ENCODE measurements at regions not wholly inside any gene's neighbourhood (a gene's known extent, or its start where the extent isn't known, plus 50 kb on each side); places are given as distances from the start of the nearest gene placed in this dataset.

DNA sequence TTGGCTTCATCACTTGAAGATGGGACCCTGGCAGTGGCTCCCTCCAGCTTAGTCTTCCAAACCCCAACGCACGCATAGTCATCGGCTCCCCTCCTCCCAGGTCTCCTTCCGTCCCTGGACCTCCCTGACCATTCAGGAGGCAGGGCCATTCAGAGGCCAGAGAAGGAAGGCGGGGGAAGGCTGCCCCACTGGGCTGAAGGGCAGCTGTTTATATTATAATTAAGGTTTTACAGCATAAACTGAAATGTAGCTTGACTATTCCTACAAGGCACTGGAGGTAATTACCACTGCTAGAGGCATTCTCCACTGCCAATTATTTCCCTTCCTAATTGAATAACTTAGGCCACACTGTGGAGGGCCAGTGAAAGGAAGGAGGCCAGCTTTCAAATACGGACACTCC is 170.6 kb upstream of the PROX1 start:
- Histone ChIP-seq H3K27ac (replicated peaks in 1 of 4) (no peak overlapping the region), H3K36me3 (no peaks in the 10 kb centered on the region), H3K4me1 (no peaks in the 10 kb centered on the region), H3K4me3 (no peak overlapping the region), H3K27me3 (no peaks in the 10 kb centered on the region), H3K9me3 (no peaks in the 10 kb centered on the region)
- no peak for DNase-seq (ENCODE audit: extremely low spot score)
- 92% methylated on average over 6 of the region's 6 CpGs for WGBS
- no peak for TF ChIP-seq POLR2A (IDR thresholded peaks at IDR 0.05; ENCODE audit: low read depth)
- no peak for TF ChIP-seq POLR2AphosphoS5 (IDR thresholded peaks at IDR 0.05)
- TF ChIP-seq, protein P1, sequence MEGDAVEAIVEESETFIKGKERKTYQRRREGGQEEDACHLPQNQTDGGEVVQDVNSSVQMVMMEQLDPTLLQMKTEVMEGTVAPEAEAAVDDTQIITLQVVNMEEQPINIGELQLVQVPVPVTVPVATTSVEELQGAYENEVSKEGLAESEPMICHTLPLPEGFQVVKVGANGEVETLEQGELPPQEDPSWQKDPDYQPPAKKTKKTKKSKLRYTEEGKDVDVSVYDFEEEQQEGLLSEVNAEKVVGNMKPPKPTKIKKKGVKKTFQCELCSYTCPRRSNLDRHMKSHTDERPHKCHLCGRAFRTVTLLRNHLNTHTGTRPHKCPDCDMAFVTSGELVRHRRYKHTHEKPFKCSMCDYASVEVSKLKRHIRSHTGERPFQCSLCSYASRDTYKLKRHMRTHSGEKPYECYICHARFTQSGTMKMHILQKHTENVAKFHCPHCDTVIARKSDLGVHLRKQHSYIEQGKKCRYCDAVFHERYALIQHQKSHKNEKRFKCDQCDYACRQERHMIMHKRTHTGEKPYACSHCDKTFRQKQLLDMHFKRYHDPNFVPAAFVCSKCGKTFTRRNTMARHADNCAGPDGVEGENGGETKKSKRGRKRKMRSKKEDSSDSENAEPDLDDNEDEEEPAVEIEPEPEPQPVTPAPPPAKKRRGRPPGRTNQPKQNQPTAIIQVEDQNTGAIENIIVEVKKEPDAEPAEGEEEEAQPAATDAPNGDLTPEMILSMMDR (IDR thresholded peaks at IDR 0.05): no peak
- no peak for TF ChIP-seq EP300 (IDR thresholded peaks at IDR 0.05)
- intact Hi-C loops (cut with DNase I): no loop called here

DNA sequence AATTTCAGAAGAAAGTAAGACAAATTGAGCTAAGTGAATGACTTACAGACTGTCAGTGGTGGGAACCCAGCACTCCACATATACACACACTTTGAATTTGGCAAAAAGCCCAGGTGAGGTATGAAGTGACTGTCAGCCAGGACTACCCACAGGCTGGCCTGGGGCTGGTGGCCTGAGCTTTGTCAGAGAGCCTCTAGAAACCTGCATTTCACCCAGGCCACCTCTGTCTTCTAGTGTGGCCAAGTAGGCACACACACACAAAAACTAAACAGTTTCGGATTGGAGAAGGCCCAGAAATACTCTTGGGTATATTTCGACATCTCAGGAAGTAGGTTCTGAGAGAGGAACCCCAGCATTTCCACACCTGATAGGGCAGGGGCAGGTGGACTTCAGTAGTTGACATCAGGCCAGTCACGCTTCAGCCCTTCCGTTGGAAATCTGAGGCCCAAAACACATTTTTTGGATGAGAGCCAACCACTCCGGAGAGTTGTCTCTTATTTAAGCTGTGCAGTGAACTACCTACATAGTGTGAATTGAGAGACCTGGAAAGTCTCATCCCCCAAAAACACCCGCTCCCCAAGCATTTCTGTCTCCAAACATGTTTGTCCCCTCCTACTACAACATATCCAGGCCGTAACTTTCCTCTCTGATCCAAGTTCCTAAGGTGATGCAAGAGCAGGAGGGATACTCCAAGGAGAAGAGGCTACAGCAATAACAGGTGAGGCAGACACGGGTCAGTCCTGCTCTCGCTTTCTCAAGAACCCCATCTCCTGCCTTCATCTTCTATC is 167.2 kb upstream of the PROX1 start:
- intact Hi-C loops (cut with DNase I): no loop called here
- no peak for DNase-seq (ENCODE audit: extremely low spot score)
- no peak for TF ChIP-seq EP300 (IDR thresholded peaks at IDR 0.05)
- no peaks in the 10 kb centered on the region for H3K9me3 ChIP-seq
- 80% methylated on average over 8 of the region's 9 CpGs for WGBS
- H3K27ac ChIP-seq (replicated peaks in 1 of 4): no peak overlapping the region
- H3K27me3 ChIP-seq: no peaks in the 10 kb centered on the region
- no peak overlapping the region for H3K4me3 ChIP-seq
- H3K36me3 ChIP-seq: no peaks in the 10 kb centered on the region
- H3K4me1 ChIP-seq: no peaks in the 10 kb centered on the region

DNA sequence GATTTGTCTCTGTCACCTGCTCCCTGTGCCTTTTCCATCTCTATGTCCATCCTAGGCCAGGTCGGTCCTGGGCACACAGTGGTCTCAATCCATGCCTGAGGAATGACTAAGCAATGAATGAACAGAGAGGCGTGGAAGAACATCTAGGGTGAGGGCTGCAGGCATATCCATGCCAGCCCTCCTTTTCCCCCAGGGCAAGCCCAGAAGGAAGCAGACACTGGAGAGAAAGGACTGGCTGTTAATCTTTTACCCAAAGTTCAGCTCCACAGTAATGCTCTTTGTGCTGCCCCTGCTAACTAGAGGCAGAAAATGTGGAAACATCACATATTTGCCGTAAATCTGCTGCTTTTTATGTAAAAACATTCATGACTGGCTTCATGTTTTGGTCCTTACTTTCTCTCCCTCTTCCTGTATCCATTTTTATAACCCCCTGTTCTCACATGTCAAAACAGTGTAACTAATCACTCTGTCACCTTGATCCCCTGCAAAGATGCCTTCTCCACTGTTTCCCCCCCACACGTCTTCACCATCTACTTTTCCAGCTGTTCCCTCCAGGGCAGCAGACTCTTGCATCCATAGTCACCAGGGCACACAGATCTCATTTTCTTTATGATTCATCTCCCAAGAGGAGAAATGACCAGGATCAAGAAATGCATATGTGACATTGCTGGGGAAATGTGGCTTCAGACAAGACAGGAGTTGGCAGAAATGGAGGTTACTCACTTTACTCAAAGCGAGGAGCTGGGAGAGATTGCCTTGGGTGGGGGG is 166.4 kb upstream of the PROX1 start:
- H3K4me3 ChIP-seq: no peak overlapping the region
- H3K27ac ChIP-seq (replicated peaks in 1 of 4): no peak overlapping the region
- H3K36me3 ChIP-seq: no peaks in the 10 kb centered on the region
- no peaks in the 10 kb centered on the region for H3K27me3 ChIP-seq
- DNase-seq (ENCODE audit: extremely low spot score): no peak
- intact Hi-C loops (cut with DNase I): no loop called here
- no peaks in the 10 kb centered on the region for H3K4me1 ChIP-seq
- no peaks in the 10 kb centered on the region for H3K9me3 ChIP-seq
- 64% methylated on average over 5 of the region's 5 CpGs for WGBS
- TF ChIP-seq POLR2A (IDR thresholded peaks at IDR 0.05; ENCODE audit: low read depth) (no peak), EP300 (IDR thresholded peaks at IDR 0.05) (no peak)

DNA sequence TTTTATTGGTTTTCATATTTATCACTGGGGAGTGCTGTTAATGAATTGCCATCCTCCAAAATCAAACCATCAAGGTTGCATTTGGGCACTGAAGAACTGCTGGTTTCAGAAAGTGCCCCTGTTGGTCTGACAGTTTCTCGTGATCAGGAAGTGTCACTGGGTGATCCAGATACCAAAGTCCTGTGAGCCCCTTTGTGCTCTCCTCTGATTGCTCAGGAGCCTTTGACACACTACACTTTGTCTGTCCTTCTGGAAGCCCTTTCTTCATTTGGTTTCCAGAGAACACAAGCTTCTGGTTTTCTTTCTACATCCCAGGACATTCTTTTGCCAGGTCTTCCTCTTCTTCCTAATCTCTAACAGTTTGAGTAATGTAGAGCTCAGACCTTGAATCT is 165.8 kb upstream of the PROX1 start:
- 0% methylated on average over 1 of the region's 1 CpG for WGBS

DNA sequence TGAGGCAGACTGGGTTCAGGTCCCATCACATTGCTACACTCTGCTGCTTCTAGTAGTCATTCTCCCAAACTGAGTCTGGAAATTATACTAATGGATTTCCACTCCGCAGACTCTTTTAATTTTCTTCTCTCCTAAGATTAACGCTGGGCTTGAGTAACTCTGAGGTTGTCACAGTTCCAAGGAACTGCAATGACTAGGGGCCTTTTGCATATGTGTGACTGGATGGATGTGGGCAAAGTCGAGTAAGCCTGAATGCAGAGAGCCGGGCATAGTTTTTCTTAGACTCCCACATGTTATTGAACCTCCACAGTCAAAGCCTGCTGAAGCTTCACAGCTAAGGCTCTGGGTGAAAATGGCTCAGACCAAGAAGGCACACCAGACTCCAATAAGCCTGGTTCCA is 160.9 kb upstream of the PROX1 start:
- H3K4me3 ChIP-seq: no peak overlapping the region
- peaks cover 0 to 6% (median 0%) of the 10 kb centered on the region in 4 donors for H3K9me3 ChIP-seq
- H3K36me3 ChIP-seq: no peaks in the 10 kb centered on the region
- 90% methylated on average over 4 of the region's 4 CpGs for WGBS
- H3K4me1 ChIP-seq: no peaks in the 10 kb centered on the region
- DNase-seq (ENCODE audit: extremely low spot score): peak; percentile 72
- H3K27me3 ChIP-seq: no peaks in the 10 kb centered on the region
- no peak overlapping the region for H3K27ac ChIP-seq (replicated peaks in 1 of 4)
- TF ChIP-seq, protein P1 (IDR thresholded peaks at IDR 0.05): no peak
- TF ChIP-seq POLR2A (IDR thresholded peaks at IDR 0.05; ENCODE audit: low read depth) (no peak), EP300 (IDR thresholded peaks at IDR 0.05) (no peak)
- intact Hi-C loops (cut with DNase I): no loop called here

More for the DNA sequence above, 165.8 kb upstream of the PROX1 start:
- Histone ChIP-seq H3K4me1 (no peaks in the 10 kb centered on the region), H3K9me3 (no peaks in the 10 kb centered on the region), H3K27ac (replicated peaks in 1 of 4) (no peak overlapping the region), H3K36me3 (no peaks in the 10 kb centered on the region), H3K27me3 (no peaks in the 10 kb centered on the region), H3K4me3 (no peak overlapping the region)
- no peak for TF ChIP-seq EP300 (IDR thresholded peaks at IDR 0.05)
- TF ChIP-seq, protein P1 (IDR thresholded peaks at IDR 0.05): no peak
- no peak for TF ChIP-seq POLR2AphosphoS5 (IDR thresholded peaks at IDR 0.05)
- intact Hi-C loops (cut with DNase I): no loop called here
- DNase-seq (ENCODE audit: extremely low spot score): no peak
